Activated naive CD8-positive, alpha-beta T cell treated with anti-CD3 and anti-CD28 coated beads, Interleukin-2, amount 50 U/mL, for 16 hours (primary cell): ENCODE measurements at regions not wholly inside any gene's neighbourhood (a gene's known extent, or its start where the extent isn't known, plus 50 kb on each side); places are given as distances from the start of the nearest gene placed in this dataset.
"Not testable (repeated sequence)": the region's sequence is repeated elsewhere in the genome, so short reads cannot be mapped to it uniquely, and the experiment has no call there.

Source experiments
- DNase-seq: peaks from one replicate; pipeline ENCODE4 v3.0.0-alpha.2; 2020; ENCODE audit warnings: low read depth, low spot score

GRCh38 chr19:28118235-28118634, 1094.7 kb downstream of the UQCRFS1 start:
- DNase-seq, result no peak

GRCh38 chr19:28117143-28117542, 1095.8 kb downstream of the UQCRFS1 start:
- no peak for DNase-seq

GRCh38 chr19:28116379-28116778, 1096.6 kb downstream of the UQCRFS1 start:
- not testable (repeated sequence) for DNase-seq

- DNase-seq, result no peak
These were observed 1109.0 kb downstream of the UQCRFS1 start for GRCh38 chr19:28103921-28104320.

GRCh38 chr19:28084659-28085157, 1128.2 kb downstream of the UQCRFS1 start:
- not testable (repeated sequence) for DNase-seq

GRCh38 chr19:28076628-28077027, 1136.3 kb downstream of the UQCRFS1 start:
- DNase-seq, result no peak

- no peak for DNase-seq
These were observed 1137.7 kb downstream of the UQCRFS1 start for GRCh38 chr19:28075229-28075628.

GRCh38 chr19:28074773-28075172, 1138.2 kb downstream of the UQCRFS1 start:
- no peak for DNase-seq

GRCh38 chr19:28067882-28068281, 1145.1 kb downstream of the UQCRFS1 start:
- no peak for DNase-seq

GRCh38 chr19:28066988-28067387, 1146.0 kb downstream of the UQCRFS1 start:
- no peak for DNase-seq

GRCh38 chr19:28066161-28066560, 1146.8 kb downstream of the UQCRFS1 start:
- no peak for DNase-seq

GRCh38 chr19:28065026-28065425, 1147.9 kb downstream of the UQCRFS1 start:
- DNase-seq, result no peak

- DNase-seq, result no peak
These were observed 1149.2 kb downstream of the UQCRFS1 start for GRCh38 chr19:28063702-28064101.

GRCh38 chr19:28061111-28061510, 1151.8 kb downstream of the UQCRFS1 start:
- no peak for DNase-seq

GRCh38 chr19:28057026-28057425, 1155.9 kb downstream of the UQCRFS1 start:
- DNase-seq, result not testable (repeated sequence)

- no peak for DNase-seq
These were observed 1161.9 kb downstream of the UQCRFS1 start for GRCh38 chr19:28051047-28051446.

- no peak for DNase-seq
These were observed 1163.1 kb downstream of the UQCRFS1 start for GRCh38 chr19:28049875-28050274.

- DNase-seq, result no peak
These were observed 1166.0 kb downstream of the UQCRFS1 start for GRCh38 chr19:28046932-28047331.

GRCh38 chr19:28045621-28046020, 1167.3 kb downstream of the UQCRFS1 start:
- DNase-seq, result no peak

GRCh38 chr19:28044477-28044876, 1168.5 kb downstream of the UQCRFS1 start:
- no peak for DNase-seq

GRCh38 chr19:28042516-28042915, 1170.4 kb downstream of the UQCRFS1 start:
- DNase-seq, result no peak

GRCh38 chr19:28039677-28040381, 1173.1 kb downstream of the UQCRFS1 start:
- no peak for DNase-seq

- no peak for DNase-seq
These were observed 1175.8 kb downstream of the UQCRFS1 start for GRCh38 chr19:28037186-28037585.

GRCh38 chr19:28036486-28036885, 1176.5 kb downstream of the UQCRFS1 start:
- no peak for DNase-seq
